GM23338 (cell line): ENCODE measurements at regions not wholly inside any gene's neighbourhood (a gene's known extent, or its start where the extent isn't known, plus 50 kb on each side); places are given as distances from the start of the nearest gene placed in this dataset.

Experiments
- JUNB ChIP-seq: IDR thresholded peaks from one replicate; pipeline ENCODE4 v1.6.1; 2016; ENCODE audit warnings: antibody characterized with exemption; ENCODE audit not compliant: unreplicated experiment
- POLR2AphosphoS5 ChIP-seq: IDR thresholded peaks from 2 replicates; pipeline ENCODE4 v1.6.1; 2016; ENCODE audit warnings: antibody characterized with exemption, low read depth
- STAT1 ChIP-seq: IDR thresholded peaks from one replicate; pipeline ENCODE4 v1.6.1; 2016; ENCODE audit warnings: antibody characterized with exemption; ENCODE audit not compliant: unreplicated experiment
- ZNF331 ChIP-seq: fragments of 250-450 bp; sonication (Bioruptor Pico); IDR thresholded peaks from 2 replicates; pipeline ENCODE4 v1.5.0; 2020; ENCODE audit warnings: low read depth, mild to moderate bottlenecking, moderate library complexity
- ZNF462 ChIP-seq: fragments of 250-450 bp; sonication (Bioruptor Pico); IDR thresholded peaks from 2 replicates; pipeline ENCODE4 v1.5.0; 2020; ENCODE audit warnings: mild to moderate bottlenecking, moderate library complexity
- TF ChIP-seq, protein P1 (sequence below): IDR thresholded peaks from one replicate; pipeline ENCODE4 v1.6.1; 2018; ENCODE audit warnings: antibody characterized with exemption; ENCODE audit not compliant: unreplicated experiment
- TF ChIP-seq, protein P2 (sequence below): IDR thresholded peaks from 2 replicates; pipeline ENCODE4 v1.6.1; 2016; ENCODE audit warnings: antibody characterized with exemption

- TF ChIP-seq ZNF462: no peak
- TF ChIP-seq, protein P1, sequence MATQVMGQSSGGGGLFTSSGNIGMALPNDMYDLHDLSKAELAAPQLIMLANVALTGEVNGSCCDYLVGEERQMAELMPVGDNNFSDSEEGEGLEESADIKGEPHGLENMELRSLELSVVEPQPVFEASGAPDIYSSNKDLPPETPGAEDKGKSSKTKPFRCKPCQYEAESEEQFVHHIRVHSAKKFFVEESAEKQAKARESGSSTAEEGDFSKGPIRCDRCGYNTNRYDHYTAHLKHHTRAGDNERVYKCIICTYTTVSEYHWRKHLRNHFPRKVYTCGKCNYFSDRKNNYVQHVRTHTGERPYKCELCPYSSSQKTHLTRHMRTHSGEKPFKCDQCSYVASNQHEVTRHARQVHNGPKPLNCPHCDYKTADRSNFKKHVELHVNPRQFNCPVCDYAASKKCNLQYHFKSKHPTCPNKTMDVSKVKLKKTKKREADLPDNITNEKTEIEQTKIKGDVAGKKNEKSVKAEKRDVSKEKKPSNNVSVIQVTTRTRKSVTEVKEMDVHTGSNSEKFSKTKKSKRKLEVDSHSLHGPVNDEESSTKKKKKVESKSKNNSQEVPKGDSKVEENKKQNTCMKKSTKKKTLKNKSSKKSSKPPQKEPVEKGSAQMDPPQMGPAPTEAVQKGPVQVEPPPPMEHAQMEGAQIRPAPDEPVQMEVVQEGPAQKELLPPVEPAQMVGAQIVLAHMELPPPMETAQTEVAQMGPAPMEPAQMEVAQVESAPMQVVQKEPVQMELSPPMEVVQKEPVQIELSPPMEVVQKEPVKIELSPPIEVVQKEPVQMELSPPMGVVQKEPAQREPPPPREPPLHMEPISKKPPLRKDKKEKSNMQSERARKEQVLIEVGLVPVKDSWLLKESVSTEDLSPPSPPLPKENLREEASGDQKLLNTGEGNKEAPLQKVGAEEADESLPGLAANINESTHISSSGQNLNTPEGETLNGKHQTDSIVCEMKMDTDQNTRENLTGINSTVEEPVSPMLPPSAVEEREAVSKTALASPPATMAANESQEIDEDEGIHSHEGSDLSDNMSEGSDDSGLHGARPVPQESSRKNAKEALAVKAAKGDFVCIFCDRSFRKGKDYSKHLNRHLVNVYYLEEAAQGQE: no peak
- no peak for TF ChIP-seq JUNB
- TF ChIP-seq STAT1: no peak
- no peak for TF ChIP-seq ZNF331 (CRISPR knock-in tag)
- TF ChIP-seq, protein P2, sequence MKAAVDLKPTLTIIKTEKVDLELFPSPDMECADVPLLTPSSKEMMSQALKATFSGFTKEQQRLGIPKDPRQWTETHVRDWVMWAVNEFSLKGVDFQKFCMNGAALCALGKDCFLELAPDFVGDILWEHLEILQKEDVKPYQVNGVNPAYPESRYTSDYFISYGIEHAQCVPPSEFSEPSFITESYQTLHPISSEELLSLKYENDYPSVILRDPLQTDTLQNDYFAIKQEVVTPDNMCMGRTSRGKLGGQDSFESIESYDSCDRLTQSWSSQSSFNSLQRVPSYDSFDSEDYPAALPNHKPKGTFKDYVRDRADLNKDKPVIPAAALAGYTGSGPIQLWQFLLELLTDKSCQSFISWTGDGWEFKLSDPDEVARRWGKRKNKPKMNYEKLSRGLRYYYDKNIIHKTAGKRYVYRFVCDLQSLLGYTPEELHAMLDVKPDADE: no peak
- no peak for TF ChIP-seq POLR2AphosphoS5
These were observed 268.8 kb upstream of the SPRED2 start (continued) for GRCh38 chr2:65701191-65701590.
